ENCODE measurements at regions not wholly inside any gene's neighbourhood (a gene's known extent, or its start where the extent isn't known, plus 50 kb on each side); places are given as distances from the start of the nearest gene placed in this dataset.
"Not testable (repeated sequence)": the region's sequence is repeated elsewhere in the genome, so short reads cannot be mapped to it uniquely, and the experiment has no call there.

DNA sequence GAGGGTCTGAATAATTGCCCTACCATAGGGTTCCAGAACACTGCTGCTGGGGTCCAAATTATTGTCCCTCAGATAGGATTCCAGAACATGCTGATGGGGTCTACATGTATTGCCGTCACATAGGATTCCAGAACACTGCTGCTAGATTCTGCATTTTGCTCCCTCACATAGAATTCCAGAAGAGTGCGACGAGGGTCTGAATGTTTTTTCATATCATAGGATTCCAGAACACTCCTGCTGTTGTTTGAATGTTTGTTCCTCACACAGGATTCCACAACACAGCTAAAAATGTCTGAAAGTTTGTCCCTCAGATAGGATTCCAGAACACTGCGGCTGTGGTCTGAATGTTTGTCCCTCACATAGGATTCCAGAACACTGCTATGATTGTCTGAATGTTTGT, 198.1 kb downstream of the FOXD4L6 start:
- DNase-seq (ENCODE audit: low spot score), result not testable (repeated sequence)

- not testable (repeated sequence) for DNase-seq (ENCODE audit: low spot score)
Observed at GRCh38 chr9:40929488-40929845, 199.0 kb downstream of the FOXD4L6 start.

GRCh38 chr9:40928803-40929487, 199.5 kb downstream of the FOXD4L6 start:
- no peak for DNase-seq (ENCODE audit: low spot score)

- no peak for DNase-seq (ENCODE audit: low spot score)
Observed at GRCh38 chr9:40927851-40928802, 200.4 kb downstream of the FOXD4L6 start.

- no peak for DNase-seq (ENCODE audit: low spot score)
Observed at GRCh38 chr9:40927260-40927631, 201.2 kb downstream of the FOXD4L6 start.

- no peak for DNase-seq (ENCODE audit: low spot score)
Observed at GRCh38 chr9:40926404-40927259, 201.8 kb downstream of the FOXD4L6 start.

DNA sequence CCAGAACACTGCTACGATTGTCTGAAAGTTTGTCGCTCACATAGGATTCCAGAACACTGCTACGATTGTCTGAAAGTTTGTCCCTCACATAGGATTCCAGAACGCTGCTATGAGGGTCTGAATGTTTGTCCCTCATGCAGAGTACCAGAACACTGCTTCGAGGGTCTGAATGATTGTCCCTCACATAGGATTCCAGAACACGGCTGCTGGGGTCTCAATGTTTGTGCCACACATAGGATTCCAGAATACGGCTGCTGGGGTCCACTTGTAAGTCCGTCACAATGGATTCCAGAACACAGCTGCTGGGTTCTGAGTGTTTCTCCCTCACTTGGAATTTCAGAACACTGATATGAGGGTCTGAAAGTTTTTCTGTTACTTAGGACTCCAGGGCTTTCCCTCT, 203.3 kb downstream of the FOXD4L6 start:
- no peak for DNase-seq (ENCODE audit: low spot score)

GRCh38 chr9:40916399-40916783, 212.1 kb downstream of the FOXD4L6 start:
- DNase-seq (ENCODE audit: low spot score), result not testable (repeated sequence)

GRCh38 chr9:40915660-40916398, 212.7 kb downstream of the FOXD4L6 start:
- not testable (repeated sequence) for DNase-seq (ENCODE audit: low spot score)

- DNase-seq (ENCODE audit: low spot score), result no peak
Observed at GRCh38 chr9:40914772-40915659, 213.5 kb downstream of the FOXD4L6 start.

DNA sequence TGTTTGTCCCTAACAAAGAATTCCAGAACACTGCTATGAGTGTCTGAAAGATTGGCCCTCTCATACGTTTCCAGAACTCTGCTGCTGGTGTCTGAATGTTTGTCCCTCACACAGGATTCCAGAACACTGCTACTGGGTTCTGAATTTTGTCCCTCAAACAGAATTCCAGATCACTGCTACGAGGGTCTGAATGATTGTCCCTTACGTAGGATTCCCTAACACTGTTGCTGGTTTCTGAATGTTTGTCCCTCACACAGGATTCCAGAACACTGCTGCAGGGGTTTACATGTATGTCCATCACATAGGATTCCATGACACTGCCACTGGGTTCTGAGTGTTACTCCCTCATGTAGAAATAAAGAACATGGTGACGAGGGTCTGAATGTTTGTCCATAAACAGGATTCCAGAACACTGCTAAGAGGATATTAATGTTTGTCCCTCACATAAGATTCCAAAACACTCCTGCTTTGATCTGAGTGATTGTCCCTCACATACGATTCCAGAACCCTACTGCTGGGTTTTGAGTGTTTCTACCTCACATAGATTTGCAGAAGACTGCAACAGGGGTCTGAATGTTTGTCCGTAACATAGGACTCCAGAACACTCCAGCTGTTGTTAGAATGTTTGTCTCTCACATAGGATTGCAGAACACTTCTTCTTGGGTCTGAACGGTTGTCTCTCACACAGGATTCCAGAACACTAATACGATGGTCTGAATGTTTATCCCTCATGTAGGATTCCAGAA, 214.4 kb downstream of the FOXD4L6 start:
- DNase-seq (ENCODE audit: low spot score), result no peak

- no peak for DNase-seq (ENCODE audit: low spot score)
Observed at GRCh38 chr9:40913096-40913719, 215.3 kb downstream of the FOXD4L6 start.

DNA sequence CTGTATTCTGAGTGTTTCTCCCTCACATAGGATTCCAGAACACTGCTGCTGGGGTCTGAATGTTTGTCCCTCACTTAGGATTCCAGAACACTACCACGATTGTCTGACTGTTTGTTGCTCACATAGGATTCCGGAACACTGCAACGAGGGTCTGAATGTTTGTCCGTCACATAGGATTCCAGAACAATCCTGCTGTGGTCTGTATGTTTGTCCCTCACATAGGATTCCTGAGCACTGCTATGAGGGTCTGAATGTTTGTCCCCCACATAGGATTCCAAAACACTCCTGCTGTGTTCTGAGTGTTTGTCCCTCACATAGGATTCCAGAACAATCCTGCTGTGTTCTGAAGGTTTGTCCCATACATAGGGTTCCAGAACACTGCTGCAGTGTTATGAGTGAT, 215.8 kb downstream of the FOXD4L6 start:
- DNase-seq (ENCODE audit: low spot score), result not testable (repeated sequence)

DNA sequence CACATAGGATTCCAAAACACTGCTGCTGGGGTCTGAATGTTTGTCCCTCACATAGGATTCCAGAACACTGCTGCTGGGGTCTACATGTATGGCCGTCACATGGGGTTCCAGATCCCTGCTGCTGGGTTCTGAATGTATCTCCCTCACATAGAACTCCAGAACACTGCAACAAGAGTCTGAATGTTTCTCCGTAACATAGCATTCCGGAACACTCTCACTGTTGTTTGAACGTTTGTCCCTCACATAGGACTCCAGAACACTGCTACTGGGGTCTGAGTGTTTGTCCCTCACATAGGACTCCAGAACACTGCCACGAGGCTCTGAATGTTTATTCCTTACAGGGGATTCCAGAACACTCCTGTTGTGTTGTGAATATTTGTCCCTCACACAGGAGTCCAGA, 216.8 kb downstream of the FOXD4L6 start:
- no peak for DNase-seq (ENCODE audit: low spot score)

DNA sequence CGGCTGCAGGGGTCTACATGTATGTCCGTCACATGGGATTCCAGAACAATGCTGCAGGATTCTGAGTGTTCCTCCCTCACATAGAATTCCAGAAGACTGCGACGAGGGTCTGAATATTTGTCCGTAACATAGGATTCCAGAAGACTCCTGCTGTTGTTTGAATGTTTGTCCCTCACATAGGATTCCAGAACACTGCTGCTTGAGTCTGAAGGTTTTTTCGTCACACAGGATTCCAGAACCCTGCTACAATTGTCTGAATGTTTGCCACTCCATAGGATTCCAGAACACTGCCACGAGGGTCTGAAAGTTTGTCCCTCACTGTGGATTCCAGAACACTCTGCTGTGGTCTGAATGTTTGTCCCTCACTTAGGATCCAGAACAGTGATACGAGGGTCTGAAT, 217.5 kb downstream of the FOXD4L6 start:
- DNase-seq (ENCODE audit: low spot score), result not testable (repeated sequence)

- DNase-seq (ENCODE audit: low spot score), result no peak
Observed at GRCh38 chr9:40909821-40910220, 218.7 kb downstream of the FOXD4L6 start.

DNA sequence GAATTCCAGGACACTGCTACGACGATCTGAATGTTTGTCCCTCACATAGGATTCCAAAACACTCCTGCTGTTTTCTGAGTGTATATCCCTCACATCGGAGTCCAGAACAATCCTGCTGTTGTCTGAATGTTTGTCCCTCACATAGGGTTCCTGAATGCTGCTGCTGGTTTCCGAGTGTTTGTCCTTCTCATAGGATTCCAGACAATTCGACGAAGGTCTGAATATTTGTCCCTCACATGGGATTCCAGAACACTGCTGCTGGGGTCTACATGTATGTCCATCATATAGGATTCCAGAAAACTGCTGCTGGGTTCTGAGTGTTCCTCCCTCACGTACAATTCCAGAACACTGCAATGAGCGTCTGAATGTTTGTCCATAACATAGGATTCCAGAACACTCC, 219.4 kb downstream of the FOXD4L6 start:
- DNase-seq (ENCODE audit: low spot score), result not testable (repeated sequence)

DNA sequence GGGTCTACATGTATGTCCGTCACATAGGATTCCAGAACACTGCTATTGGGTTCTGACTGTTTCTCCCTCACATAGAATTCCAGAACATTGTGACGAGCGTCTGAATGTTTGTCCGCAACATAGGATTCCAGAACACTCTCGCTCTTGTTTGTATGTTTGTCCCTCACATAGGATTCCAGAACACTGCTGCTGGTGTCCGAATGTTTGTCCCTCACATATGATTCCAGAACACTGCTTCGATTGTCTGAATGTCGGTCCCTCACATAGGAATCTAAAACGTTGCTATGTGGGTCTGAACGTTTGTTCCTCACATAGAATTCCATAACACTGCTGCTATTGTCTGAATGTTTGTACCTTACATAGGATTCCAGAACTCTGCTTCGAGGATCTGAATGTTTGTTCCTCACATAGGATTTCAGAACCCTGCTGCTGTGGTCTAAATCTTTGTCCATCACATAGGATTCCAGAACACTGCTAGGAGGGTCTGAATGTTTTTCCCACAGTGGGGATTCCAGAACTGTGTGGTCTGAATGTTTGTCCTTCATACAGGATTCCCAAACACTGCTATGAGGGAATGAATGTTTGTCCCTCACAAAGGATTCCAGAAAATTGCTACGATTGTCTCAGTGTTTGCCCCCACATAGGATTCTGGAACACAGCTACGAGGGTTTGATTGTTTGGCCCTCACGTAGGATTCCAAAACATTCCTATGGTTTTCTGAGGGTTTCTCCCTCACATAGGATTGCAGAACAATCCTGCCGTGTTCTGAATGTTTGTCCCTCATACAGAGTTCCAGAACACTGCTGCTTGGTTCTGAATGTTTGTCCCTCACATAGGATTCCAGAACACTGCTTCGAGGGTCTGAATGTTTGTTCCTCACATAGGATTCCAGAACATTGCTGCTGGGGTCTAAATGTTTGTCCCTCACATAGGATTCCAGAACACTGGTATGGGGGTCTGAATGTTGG, 220.5 kb downstream of the FOXD4L6 start:
- no peak for DNase-seq (ENCODE audit: low spot score)
